HEK293 (cell line): ENCODE measurements at regions not wholly inside any gene's neighbourhood (a gene's known extent, or its start where the extent isn't known, plus 50 kb on each side); places are given as distances from the start of the nearest gene placed in this dataset.

ENCODE experiments used
- BCL11B ChIP-seq: fragments of 450-650 bp; formaldehyde crosslinking; IDR thresholded peaks from 2 replicates; pipeline ENCODE4 v1.5.1; 2016; ENCODE audit warnings: low read depth, missing biosample characterization, missing genetic modification characterization
- KLF10 ChIP-seq: fragments of 450-650 bp; IDR thresholded peaks from 2 replicates; pipeline ENCODE4 v1.5.1; 2018; ENCODE audit warnings: missing biosample characterization, mild to moderate bottlenecking, missing genetic modification characterization
- ZBTB20 ChIP-seq: fragments of 450-650 bp; formaldehyde crosslinking; IDR thresholded peaks from 2 replicates; pipeline ENCODE4 v1.5.1; 2016; ENCODE audit warnings: missing biosample characterization, missing genetic modification characterization
- ZNF670 ChIP-seq: fragments of 450-650 bp; formaldehyde crosslinking; IDR thresholded peaks from 2 replicates; pipeline ENCODE4 v1.5.1; 2016; ENCODE audit warnings: missing biosample characterization, missing genetic modification characterization, low read depth
- TF ChIP-seq, protein P1 (sequence below): fragments of 450-650 bp; IDR thresholded peaks from 2 replicates; pipeline ENCODE4 v1.5.1; 2018; ENCODE audit warnings: missing biosample characterization, missing genetic modification characterization
- TF ChIP-seq, protein P2 (sequence below): fragments of 450-650 bp; formaldehyde crosslinking; IDR thresholded peaks from 2 replicates; pipeline ENCODE4 v1.5.1; 2016; ENCODE audit warnings: missing biosample characterization, missing genetic modification characterization

DNA sequence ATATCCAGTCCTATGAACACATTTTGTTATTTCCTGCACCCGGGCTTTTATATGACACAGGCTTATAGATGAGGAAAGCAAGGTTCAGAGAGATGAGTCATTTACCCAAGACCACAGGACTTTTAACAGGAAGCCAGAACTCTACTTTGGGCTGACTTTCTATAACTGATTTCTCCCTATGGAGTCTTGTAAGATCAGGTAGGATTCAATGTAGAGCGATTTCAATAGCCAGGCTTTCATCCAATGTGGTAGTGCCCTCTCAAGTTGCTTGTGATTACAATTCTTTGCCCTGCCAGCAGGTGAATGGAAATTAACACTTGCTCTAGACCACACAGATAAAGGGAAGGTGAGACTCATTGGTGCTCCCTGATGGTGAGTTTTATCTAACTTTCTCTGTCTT lies 378.3 kb downstream of the INSC start:
- TF ChIP-seq, protein P1, sequence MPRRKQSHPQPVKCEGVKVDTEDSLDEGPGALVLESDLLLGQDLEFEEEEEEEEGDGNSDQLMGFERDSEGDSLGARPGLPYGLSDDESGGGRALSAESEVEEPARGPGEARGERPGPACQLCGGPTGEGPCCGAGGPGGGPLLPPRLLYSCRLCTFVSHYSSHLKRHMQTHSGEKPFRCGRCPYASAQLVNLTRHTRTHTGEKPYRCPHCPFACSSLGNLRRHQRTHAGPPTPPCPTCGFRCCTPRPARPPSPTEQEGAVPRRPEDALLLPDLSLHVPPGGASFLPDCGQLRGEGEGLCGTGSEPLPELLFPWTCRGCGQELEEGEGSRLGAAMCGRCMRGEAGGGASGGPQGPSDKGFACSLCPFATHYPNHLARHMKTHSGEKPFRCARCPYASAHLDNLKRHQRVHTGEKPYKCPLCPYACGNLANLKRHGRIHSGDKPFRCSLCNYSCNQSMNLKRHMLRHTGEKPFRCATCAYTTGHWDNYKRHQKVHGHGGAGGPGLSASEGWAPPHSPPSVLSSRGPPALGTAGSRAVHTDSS (tag by site-specific recombination), result no peak
- no peak for TF ChIP-seq KLF10 (tag by site-specific recombination)
- TF ChIP-seq ZNF670 (tag by site-specific recombination), result no peak
- TF ChIP-seq, protein P2, sequence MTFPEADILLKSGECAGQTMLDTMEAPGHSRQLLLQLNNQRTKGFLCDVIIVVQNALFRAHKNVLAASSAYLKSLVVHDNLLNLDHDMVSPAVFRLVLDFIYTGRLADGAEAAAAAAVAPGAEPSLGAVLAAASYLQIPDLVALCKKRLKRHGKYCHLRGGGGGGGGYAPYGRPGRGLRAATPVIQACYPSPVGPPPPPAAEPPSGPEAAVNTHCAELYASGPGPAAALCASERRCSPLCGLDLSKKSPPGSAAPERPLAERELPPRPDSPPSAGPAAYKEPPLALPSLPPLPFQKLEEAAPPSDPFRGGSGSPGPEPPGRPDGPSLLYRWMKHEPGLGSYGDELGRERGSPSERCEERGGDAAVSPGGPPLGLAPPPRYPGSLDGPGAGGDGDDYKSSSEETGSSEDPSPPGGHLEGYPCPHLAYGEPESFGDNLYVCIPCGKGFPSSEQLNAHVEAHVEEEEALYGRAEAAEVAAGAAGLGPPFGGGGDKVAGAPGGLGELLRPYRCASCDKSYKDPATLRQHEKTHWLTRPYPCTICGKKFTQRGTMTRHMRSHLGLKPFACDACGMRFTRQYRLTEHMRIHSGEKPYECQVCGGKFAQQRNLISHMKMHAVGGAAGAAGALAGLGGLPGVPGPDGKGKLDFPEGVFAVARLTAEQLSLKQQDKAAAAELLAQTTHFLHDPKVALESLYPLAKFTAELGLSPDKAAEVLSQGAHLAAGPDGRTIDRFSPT, result no peak
- TF ChIP-seq ZBTB20 (tag by site-specific recombination), result no peak
- TF ChIP-seq BCL11B (tag by site-specific recombination), result no peak
